ENCODE measurements at regions not wholly inside any gene's neighbourhood (a gene's known extent, or its start where the extent isn't known, plus 50 kb on each side); places are given as distances from the start of the nearest gene placed in this dataset.
"Not testable (repeated sequence)": the region's sequence is repeated elsewhere in the genome, so short reads cannot be mapped to it uniquely, and the experiment has no call there.

GRCh38 chr17:72786-73185, 64.6 kb upstream of the SCGB1C2 start:
- intact Hi-C loops (cut with DNase I) = not testable (repeated sequence)
- peak in 1 of 10 donors; percentile 1 for DNase-seq
